ENCODE measurements at regions not wholly inside any gene's neighbourhood (a gene's known extent, or its start where the extent isn't known, plus 50 kb on each side); places are given as distances from the start of the nearest gene placed in this dataset.
"Not testable (repeated sequence)": the region's sequence is repeated elsewhere in the genome, so short reads cannot be mapped to it uniquely, and the experiment has no call there.

- TF ChIP-seq EZH2 (IDR thresholded peaks at IDR 0.05; ENCODE audit: low read depth) (no peak), CTCF (conservative IDR thresholded peaks at IDR 0.05) (no peak)
- CTCF ChIA-PET, result no interaction called here
- H3K27ac ChIP-seq, result no peak overlapping the region
- H3K27me3 ChIP-seq (ENCODE audit: insufficient read depth, low read depth), result no peaks in the 10 kb centered on the region; the same call in 1 of the 2 replicates
- intact Hi-C loops (cut with micrococcal nuclease; ENCODE audit: unreplicated experiment), result no loop called here
- H4K20me1 ChIP-seq (ENCODE audit: insufficient read depth), result no peaks in the 10 kb centered on the region
- H3K4me1 ChIP-seq (replicated peaks; ENCODE audit: insufficient read depth), result no peaks in the 10 kb centered on the region
- no peaks in the 10 kb centered on the region for H3K9me2 ChIP-seq (ENCODE audit: insufficient read depth)
- no peaks in the 10 kb centered on the region for H3F3A ChIP-seq (ENCODE audit: insufficient read depth, low read depth)
- H3K79me2 ChIP-seq (ENCODE audit: low read depth), result no peaks in the 10 kb centered on the region
- no peak overlapping the region for H2AFZ ChIP-seq
- H3K36me3 ChIP-seq (ENCODE audit: low read depth), result no peaks in the 10 kb centered on the region
- H3K4me3 ChIP-seq, result no peak overlapping the region
- POLR2A ChIA-PET (ENCODE audit: unreplicated experiment), result no interaction called here
- BruUV-seq (replicated peaks), result no TSS peak
- no peak for DNase-seq
- H3K4me2 ChIP-seq, result no peak overlapping the region
- H3K9me3 ChIP-seq (ENCODE audit: insufficient read depth, low read depth), result no peaks in the 10 kb centered on the region
Observed at GRCh38 chr1:227415115-227415790, 97.0 kb upstream of the CDC42BPA start.

GRCh38 chr1:227411066-227411465 lies 92.8 kb upstream of the CDC42BPA start:
- no peaks in the 10 kb centered on the region for H3K9me3 ChIP-seq (ENCODE audit: insufficient read depth, low read depth)
- no peak for DNase-seq
- H3F3A ChIP-seq (ENCODE audit: insufficient read depth, low read depth), result no peaks in the 10 kb centered on the region
- no peak overlapping the region for H3K4me3 ChIP-seq
- H3K36me3 ChIP-seq (ENCODE audit: low read depth), result no peaks in the 10 kb centered on the region
- POLR2A ChIA-PET (ENCODE audit: unreplicated experiment), result no interaction called here
- no peak overlapping the region for H2AFZ ChIP-seq
- intact Hi-C loops (cut with micrococcal nuclease; ENCODE audit: unreplicated experiment), result no loop called here
- no peak overlapping the region for H3K4me2 ChIP-seq
- TF ChIP-seq EZH2 (IDR thresholded peaks at IDR 0.05; ENCODE audit: low read depth) (no peak), CTCF (conservative IDR thresholded peaks at IDR 0.05) (no peak)
- no peaks in the 10 kb centered on the region for H3K4me1 ChIP-seq (replicated peaks; ENCODE audit: insufficient read depth)
- no peaks in the 10 kb centered on the region for H3K9me2 ChIP-seq (ENCODE audit: insufficient read depth)
- CTCF ChIA-PET, result no interaction called here
- H3K27ac ChIP-seq, result no peak overlapping the region
- H4K20me1 ChIP-seq (ENCODE audit: insufficient read depth), result no peaks in the 10 kb centered on the region
- no TSS peak for BruUV-seq (replicated peaks)
- no peaks in the 10 kb centered on the region for H3K79me2 ChIP-seq (ENCODE audit: low read depth)
- H3K27me3 ChIP-seq (ENCODE audit: insufficient read depth, low read depth), result no peaks in the 10 kb centered on the region; the same call in 1 of the 2 replicates

- H3K9me2 ChIP-seq (ENCODE audit: insufficient read depth); H3K4me1 ChIP-seq (replicated peaks; ENCODE audit: insufficient read depth); intact Hi-C loops (cut with micrococcal nuclease; ENCODE audit: unreplicated experiment); H3F3A ChIP-seq (ENCODE audit: insufficient read depth, low read depth); BruUV-seq (replicated peaks); H4K20me1 ChIP-seq (ENCODE audit: insufficient read depth); H3K4me3 ChIP-seq; H3K79me2 ChIP-seq (ENCODE audit: low read depth); CTCF ChIA-PET; POLR2A ChIA-PET (ENCODE audit: unreplicated experiment); H3K9me3 ChIP-seq (ENCODE audit: insufficient read depth, low read depth); H2AFZ ChIP-seq; H3K27me3 ChIP-seq (ENCODE audit: insufficient read depth, low read depth); H3K36me3 ChIP-seq (ENCODE audit: low read depth); H3K4me2 ChIP-seq; DNase-seq; H3K27ac ChIP-seq: not testable (repeated sequence)
Observed at GRCh38 chr1:227406332-227406731, 88.0 kb upstream of the CDC42BPA start.

- intact Hi-C loops (cut with micrococcal nuclease; ENCODE audit: unreplicated experiment), result no loop called here
- Histone ChIP-seq H3F3A (ENCODE audit: insufficient read depth, low read depth) (no peaks in the 10 kb centered on the region), H2AFZ (no peak overlapping the region), H3K79me2 (ENCODE audit: low read depth) (no peaks in the 10 kb centered on the region), H3K4me1 (replicated peaks; ENCODE audit: insufficient read depth) (no peaks in the 10 kb centered on the region), H3K4me2 (no peak overlapping the region), H4K20me1 (ENCODE audit: insufficient read depth) (no peaks in the 10 kb centered on the region), H3K36me3 (ENCODE audit: low read depth) (no peaks in the 10 kb centered on the region), H3K27me3 (ENCODE audit: insufficient read depth, low read depth) (no peaks in the 10 kb centered on the region), H3K27ac (no peak overlapping the region), H3K9me2 (ENCODE audit: insufficient read depth) (no peaks in the 10 kb centered on the region), H3K9me3 (ENCODE audit: insufficient read depth, low read depth) (no peaks in the 10 kb centered on the region), H3K4me3 (no peak overlapping the region)
- CTCF ChIA-PET, result no interaction called here
- DNase-seq, result no peak
- TF ChIP-seq EZH2 (IDR thresholded peaks at IDR 0.05; ENCODE audit: low read depth) (no peak), CTCF (conservative IDR thresholded peaks at IDR 0.05) (no peak)
- BruUV-seq (replicated peaks), result no TSS peak
- POLR2A ChIA-PET (ENCODE audit: unreplicated experiment), result no interaction called here
Observed at GRCh38 chr1:227403535-227403934, 85.2 kb upstream of the CDC42BPA start.
